Cardiac muscle cell (in vitro differentiated cells and primary cell): ENCODE measurements at regions not wholly inside any gene's neighbourhood (a gene's known extent, or its start where the extent isn't known, plus 50 kb on each side); places are given as distances from the start of the nearest gene placed in this dataset.

ENCODE experiments used
- DNase-seq, 2 donors: peaks; one replicate each; pipeline versions ENCODE4 v3.0.0 to v3.0.0-alpha.2; 2010 to 2017; ENCODE audit warnings: low read depth in 1 of 2, low spot score in 1 of 2
- H3K27ac ChIP-seq: fragments of 200-600 bp; sonication (generic); 2 replicates; pipeline ENCODE4 v1.5.1; 2016
- H3K27me3 ChIP-seq: fragments of 200-600 bp; sonication (generic); 2 replicates; pipeline ENCODE4 v1.6.0; 2016; ENCODE audit warnings: control low read depth
- H3K36me3 ChIP-seq: fragments of 200-600 bp; sonication (generic); 2 replicates; pipeline ENCODE4 v1.5.1; 2016; ENCODE audit warnings: control low read depth
- H3K4me1 ChIP-seq: fragments of 200-600 bp; sonication (generic); 2 replicates; pipeline ENCODE4 v1.8.1; 2017; ENCODE audit warnings: low read depth, mild to moderate bottlenecking, mixed run types
- H3K4me3 ChIP-seq: fragments of 200-600 bp; sonication (generic); 2 replicates; pipeline ENCODE4 v1.5.1; 2016; ENCODE audit warnings: mild to moderate bottlenecking
- H3K9me3 ChIP-seq: fragments of 200-600 bp; sonication (generic); 2 replicates; pipeline ENCODE4 v1.5.1; 2017; ENCODE audit warnings: low read depth, mild to moderate bottlenecking, control low read depth
- TF ChIP-seq, protein P1 (sequence below): IDR thresholded peaks from 2 replicates; pipeline ENCODE4 v1.5.1; 2012; ENCODE audit warnings: low read depth, mild to moderate bottlenecking, low read length

DNA sequence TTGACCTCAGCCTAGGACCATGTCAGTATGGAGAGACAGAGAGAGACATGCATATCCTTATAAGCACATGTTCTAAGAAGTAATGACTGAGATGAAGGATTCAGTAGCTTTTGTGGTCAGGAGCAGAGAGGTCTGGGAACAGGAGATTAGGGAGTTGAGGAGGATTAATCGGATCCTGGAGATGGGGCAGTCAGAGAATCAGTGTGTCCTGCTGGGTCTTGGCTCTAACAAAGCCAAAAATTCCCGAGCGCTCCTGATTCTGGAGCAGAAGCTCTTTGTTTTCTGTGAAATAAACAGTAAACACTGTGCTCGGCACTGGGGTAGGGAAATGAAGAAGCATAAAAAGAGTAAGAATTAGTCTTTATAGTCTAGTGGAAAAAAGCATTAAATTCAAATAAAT, 520.0 kb upstream of the CLINT1 start:
- Histone ChIP-seq H3K4me1 (no peaks in the 10 kb centered on the region), H3K27me3 (no peaks in the 10 kb centered on the region), H3K36me3 (no peaks in the 10 kb centered on the region), H3K9me3 (no peaks in the 10 kb centered on the region), H3K4me3 (no peak overlapping the region), H3K27ac (no peak overlapping the region)
- TF ChIP-seq, protein P1, sequence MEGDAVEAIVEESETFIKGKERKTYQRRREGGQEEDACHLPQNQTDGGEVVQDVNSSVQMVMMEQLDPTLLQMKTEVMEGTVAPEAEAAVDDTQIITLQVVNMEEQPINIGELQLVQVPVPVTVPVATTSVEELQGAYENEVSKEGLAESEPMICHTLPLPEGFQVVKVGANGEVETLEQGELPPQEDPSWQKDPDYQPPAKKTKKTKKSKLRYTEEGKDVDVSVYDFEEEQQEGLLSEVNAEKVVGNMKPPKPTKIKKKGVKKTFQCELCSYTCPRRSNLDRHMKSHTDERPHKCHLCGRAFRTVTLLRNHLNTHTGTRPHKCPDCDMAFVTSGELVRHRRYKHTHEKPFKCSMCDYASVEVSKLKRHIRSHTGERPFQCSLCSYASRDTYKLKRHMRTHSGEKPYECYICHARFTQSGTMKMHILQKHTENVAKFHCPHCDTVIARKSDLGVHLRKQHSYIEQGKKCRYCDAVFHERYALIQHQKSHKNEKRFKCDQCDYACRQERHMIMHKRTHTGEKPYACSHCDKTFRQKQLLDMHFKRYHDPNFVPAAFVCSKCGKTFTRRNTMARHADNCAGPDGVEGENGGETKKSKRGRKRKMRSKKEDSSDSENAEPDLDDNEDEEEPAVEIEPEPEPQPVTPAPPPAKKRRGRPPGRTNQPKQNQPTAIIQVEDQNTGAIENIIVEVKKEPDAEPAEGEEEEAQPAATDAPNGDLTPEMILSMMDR = no peak
- no peak for DNase-seq

DNA sequence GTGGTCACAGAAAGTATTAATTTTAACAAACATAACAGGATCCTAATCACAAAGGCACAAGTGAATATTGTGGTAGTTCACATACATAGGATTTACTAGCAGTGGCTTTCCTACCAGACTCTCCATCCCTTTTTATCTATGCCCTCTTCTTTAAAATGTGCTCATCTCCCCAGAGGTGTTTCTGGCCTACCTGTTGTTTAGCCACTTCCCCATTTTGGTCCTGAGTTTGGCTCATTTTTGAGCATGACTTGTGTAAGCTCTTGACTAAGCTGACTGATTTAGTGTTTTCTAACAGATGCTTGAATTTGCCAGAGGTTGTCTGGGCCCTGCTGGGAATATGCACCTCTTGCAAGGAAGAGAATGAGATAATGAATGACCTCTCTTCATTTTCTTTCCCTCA, 517.7 kb upstream of the CLINT1 start:
- H3K4me1 ChIP-seq = no peaks in the 10 kb centered on the region
- TF ChIP-seq, protein P1 = no peak
- H3K27ac ChIP-seq = no peak overlapping the region
- no peak for DNase-seq
- H3K9me3 ChIP-seq = no peaks in the 10 kb centered on the region
- H3K4me3 ChIP-seq = no peak overlapping the region
- H3K27me3 ChIP-seq = no peaks in the 10 kb centered on the region
- no peaks in the 10 kb centered on the region for H3K36me3 ChIP-seq

DNA sequence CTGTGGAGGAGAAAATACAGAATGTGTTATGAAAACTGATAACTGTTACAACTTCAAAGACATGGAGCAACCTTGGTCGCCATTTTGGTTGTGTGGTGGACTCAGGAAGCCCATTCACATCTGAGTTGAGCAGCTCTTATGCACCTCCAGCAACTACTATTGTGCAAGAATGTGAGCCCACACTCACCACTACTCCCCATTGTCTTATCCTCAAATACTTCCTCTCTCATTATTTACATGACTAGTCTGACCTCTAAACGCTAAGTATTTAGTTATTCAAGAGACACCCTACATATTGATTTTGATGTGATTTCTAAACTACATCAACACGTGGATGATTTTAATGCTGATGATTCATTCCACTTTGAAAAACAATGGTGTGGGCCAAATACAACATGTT, 516.6 kb upstream of the CLINT1 start:
- Histone ChIP-seq H3K9me3 (no peaks in the 10 kb centered on the region), H3K36me3 (no peaks in the 10 kb centered on the region), H3K27me3 (no peaks in the 10 kb centered on the region), H3K4me1 (no peaks in the 10 kb centered on the region), H3K4me3 (no peak overlapping the region), H3K27ac (no peak overlapping the region)
- no peak for DNase-seq
- TF ChIP-seq, protein P1 = no peak

DNA sequence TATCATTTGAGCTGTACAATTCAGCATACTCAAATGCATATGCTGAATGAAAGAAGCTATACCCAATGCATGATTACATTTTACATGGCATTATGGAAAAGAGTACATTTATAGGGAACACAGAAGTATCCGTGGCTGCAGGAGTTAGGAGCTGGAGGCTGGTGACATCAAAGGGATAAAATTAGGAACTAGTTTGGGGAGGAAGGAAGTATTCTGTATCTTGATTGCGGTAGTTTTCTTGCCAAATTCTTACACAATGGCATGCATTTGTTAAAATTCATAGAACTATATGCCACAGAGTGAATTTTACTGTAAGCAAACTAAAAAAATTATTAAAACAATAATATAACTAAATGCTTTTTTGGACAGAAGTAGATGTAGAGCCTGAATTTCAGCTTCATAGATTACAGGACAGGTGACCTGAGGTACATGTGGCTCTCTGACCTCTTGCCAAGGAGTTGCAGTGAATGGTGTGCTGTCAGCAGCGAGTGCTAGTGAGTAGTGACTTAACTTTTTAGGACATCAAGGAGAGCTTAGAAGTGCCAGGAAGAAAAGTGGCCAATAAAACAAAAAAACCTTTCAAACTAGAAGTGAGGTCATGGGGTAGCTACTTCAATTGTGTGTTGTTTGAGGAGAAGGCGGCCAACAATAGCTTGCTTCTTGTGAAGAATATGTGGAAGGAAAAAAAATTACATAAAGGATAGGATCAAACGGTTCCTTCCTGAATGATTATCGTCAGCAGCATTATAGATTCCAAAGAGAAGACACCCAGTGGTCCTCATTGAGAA, 514.9 kb upstream of the CLINT1 start:
- TF ChIP-seq, protein P1 = no peak
- Histone ChIP-seq H3K4me1 (no peaks in the 10 kb centered on the region), H3K27me3 (no peaks in the 10 kb centered on the region), H3K4me3 (no peak overlapping the region), H3K9me3 (no peaks in the 10 kb centered on the region), H3K27ac (no peak overlapping the region), H3K36me3 (no peaks in the 10 kb centered on the region)
- no peak for DNase-seq

DNA sequence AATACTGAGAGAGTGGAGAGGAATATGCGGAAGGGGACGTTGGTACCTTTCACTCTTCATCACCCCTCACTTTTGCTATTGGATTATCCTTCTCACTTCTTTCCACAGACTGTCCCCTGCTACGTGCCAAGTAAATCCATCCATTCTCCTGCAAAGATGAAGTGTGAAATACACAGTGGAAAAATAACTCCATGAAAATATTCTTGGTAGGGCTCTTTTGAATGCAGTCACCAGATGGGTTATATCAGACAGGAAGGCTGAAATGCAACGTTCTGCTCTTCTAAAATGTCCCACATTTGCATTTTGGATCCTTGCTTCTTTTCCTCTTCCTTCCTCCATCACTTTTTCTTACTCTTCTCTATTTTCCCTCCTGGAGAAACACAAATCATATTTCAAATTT, 510.3 kb upstream of the CLINT1 start:
- Histone ChIP-seq H3K27me3 (no peaks in the 10 kb centered on the region), H3K9me3 (no peaks in the 10 kb centered on the region), H3K4me1 (no peaks in the 10 kb centered on the region), H3K27ac (no peak overlapping the region), H3K36me3 (no peaks in the 10 kb centered on the region), H3K4me3 (no peak overlapping the region)
- TF ChIP-seq, protein P1 = no peak
- DNase-seq = no peak
